ENCODE measurements at regions not wholly inside any gene's neighbourhood (a gene's known extent, or its start where the extent isn't known, plus 50 kb on each side); places are given as distances from the start of the nearest gene placed in this dataset.

GRCh38 chr21:20259031-20259867 is 739.0 kb upstream of the NCAM2 start:
- no peak for TF ChIP-seq CTCF (IDR thresholded peaks at IDR 0.05)
- no peak for TF ChIP-seq POLR2A (IDR thresholded peaks at IDR 0.05)

All from heart left ventricle (tissue), 13 donors.